Testis (tissue), 2 donors: ENCODE measurements at regions not wholly inside any gene's neighbourhood (a gene's known extent, or its start where the extent isn't known, plus 50 kb on each side); places are given as distances from the start of the nearest gene placed in this dataset.

Experiments
- POLR2A ChIP-seq: fragments of 450-650 bp; IDR thresholded peaks from one replicate; pipeline ENCODE4 v1.6.1; 2017; ENCODE audit warnings: antibody characterized with exemption, mild to moderate bottlenecking, moderate library complexity
- TF ChIP-seq, protein P1 (sequence below), 3 experiments: fragments of 450-650 bp in 2 of 3; fragments of 200-600 bp in 1 of 3; sonication (generic) in 1 of 3; IDR thresholded peaks; one replicate each; pipeline ENCODE4 v1.5.1; 2016 to 2019; ENCODE audit warnings: antibody characterized with exemption in 3 of 3, mild to moderate bottlenecking in 2 of 3, moderate library complexity in 1 of 3

DNA sequence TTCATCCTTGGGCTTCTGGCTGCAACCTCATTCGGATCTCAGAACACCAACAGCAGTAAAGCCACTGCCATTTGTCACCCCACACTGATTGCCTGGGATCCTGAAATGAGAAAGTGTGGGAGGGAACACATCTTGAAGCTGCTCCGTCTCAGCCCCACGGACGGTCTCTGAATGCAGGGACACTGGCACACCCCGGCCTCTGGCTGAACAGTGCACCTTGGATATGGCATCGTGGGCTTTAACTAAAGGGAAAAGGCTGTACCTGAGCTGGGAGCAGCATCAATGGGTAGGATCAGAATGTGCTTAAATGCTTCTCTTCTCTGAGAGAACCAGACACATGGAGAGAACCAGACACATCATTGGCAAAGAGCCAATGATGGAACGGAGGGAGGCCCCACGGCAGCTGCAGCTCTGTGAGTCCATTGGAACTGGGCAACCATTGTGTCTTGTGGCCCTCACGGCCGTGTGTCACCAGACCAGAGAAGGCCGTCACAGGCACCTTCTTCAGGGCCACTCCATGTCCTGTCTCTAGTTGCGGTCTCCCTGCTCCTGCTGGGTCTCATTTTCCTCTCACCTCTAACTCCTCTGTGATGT lies 193.4 kb upstream of the MYT1L start:
- TF ChIP-seq POLR2A = no peak
- TF ChIP-seq, protein P1, sequence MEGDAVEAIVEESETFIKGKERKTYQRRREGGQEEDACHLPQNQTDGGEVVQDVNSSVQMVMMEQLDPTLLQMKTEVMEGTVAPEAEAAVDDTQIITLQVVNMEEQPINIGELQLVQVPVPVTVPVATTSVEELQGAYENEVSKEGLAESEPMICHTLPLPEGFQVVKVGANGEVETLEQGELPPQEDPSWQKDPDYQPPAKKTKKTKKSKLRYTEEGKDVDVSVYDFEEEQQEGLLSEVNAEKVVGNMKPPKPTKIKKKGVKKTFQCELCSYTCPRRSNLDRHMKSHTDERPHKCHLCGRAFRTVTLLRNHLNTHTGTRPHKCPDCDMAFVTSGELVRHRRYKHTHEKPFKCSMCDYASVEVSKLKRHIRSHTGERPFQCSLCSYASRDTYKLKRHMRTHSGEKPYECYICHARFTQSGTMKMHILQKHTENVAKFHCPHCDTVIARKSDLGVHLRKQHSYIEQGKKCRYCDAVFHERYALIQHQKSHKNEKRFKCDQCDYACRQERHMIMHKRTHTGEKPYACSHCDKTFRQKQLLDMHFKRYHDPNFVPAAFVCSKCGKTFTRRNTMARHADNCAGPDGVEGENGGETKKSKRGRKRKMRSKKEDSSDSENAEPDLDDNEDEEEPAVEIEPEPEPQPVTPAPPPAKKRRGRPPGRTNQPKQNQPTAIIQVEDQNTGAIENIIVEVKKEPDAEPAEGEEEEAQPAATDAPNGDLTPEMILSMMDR (IDR thresholded peaks at IDR 0.05) = no peak
